Superior temporal gyrus (tissue), 1 donor: ENCODE measurements at regions not wholly inside any gene's neighbourhood (a gene's known extent, or its start where the extent isn't known, plus 50 kb on each side); places are given as distances from the start of the nearest gene placed in this dataset.

ENCODE experiments used
- DNase-seq: peaks from one replicate; pipeline ENCODE4 v3.0.0-alpha.2; 2016; ENCODE audit errors: extremely low spot score

DNA sequence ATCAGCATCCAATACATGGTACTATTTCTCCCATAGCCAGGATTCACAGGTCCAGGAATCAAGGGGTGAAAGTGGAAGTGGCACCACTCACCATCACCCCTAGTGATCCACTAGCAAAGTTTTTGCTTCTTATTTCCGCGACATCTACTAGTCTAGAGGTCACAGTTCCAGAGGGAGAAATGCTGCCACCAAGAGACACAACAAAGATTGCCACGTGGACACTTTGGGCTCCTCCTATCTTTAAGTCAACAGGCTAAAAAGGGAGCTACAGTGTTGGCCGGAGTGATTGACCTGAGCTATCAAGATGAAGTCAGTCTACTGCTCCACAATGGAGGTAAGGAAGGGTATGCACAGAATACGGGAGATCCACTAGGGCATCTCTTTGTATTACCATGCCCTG is 178.2 kb downstream of the AKR1D1 start:
- no peak for DNase-seq

DNA sequence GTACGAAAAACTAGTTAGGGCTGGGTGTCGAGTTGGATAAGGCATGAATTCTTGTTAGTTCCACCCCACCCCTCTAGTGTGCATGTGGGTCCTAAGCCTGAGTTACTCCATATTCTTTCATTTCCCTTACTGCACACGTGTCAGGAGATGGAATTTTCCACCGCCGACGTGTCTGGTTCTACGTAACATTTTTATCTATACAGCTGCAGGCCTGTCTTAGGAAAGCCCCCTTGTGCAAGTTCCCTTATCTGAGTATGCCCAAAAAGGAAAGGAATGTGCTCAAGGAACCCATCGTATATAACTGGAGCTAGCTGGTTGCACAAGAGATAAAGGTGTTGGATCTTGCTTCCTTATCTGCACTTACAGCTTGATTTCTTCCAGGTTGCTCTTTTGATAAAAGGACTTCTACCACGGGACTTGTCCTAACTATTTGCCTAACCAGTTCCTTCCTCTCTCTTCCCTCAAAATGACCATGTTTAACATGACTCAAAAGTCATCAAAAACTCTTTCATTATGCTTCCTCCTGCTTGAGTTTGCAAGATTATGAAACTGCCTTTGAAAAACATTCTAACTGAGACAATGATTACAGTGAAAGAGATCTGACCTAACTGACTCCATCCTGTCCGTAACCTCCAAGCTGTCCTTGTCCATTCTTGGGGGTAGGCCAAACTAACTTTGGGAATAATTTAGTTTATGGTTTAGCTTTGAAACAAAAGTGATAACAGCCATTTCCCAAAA is 181.4 kb downstream of the AKR1D1 start:
- DNase-seq = no peak

GRCh38 chr7:138258197-138258559 is 181.9 kb downstream of the AKR1D1 start:
- no peak for DNase-seq

- no peak for DNase-seq
These were observed 183.4 kb downstream of the AKR1D1 start for GRCh38 chr7:138259675-138260074.

DNA sequence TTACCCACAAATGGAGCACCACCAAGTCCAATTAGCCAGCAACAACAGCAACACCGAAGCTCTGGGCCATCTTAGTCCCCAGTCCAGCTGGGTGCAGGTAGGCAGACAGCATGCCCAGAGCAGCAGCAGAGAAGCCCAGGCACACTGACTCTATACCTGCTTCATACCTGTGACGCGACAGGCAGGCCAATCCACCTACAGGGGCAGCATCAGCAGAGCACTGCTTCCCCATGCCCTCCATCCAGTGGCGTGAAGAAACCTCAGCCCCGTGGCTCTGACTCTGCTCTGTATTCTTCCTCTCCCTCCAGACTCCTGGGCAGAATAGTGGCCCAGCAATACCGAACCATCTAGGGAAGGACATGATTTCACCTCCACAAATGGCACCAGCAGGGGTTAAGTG is 191.7 kb downstream of the AKR1D1 start:
- DNase-seq = no peak

GRCh38 chr7:138276891-138277290 is 183.2 kb upstream of the TRIM24 start:
- DNase-seq = no peak

DNA sequence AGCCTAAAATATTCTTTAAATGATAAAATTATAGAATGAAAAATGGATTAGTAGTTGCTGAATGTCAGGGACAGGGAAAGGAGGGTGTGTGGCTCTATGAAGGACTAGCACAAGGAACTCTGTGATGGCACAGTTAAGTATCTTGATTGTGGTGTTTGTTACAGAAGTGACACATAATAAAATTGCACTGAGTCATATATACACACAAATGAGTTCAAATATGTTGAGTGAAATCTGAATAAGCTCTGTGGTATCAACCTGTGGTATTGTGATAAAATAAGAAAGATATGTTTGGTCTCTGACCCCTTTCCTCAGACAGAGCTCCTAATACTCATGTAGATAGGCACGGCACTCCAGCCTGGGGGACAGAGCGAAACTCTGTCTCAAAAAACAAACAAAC is 181.5 kb upstream of the TRIM24 start:
- DNase-seq = no peak

- DNase-seq = no peak
These were observed 177.1 kb upstream of the TRIM24 start for GRCh38 chr7:138282997-138283396.

- DNase-seq = no peak
These were observed 174.9 kb upstream of the TRIM24 start for GRCh38 chr7:138285129-138285528.

DNA sequence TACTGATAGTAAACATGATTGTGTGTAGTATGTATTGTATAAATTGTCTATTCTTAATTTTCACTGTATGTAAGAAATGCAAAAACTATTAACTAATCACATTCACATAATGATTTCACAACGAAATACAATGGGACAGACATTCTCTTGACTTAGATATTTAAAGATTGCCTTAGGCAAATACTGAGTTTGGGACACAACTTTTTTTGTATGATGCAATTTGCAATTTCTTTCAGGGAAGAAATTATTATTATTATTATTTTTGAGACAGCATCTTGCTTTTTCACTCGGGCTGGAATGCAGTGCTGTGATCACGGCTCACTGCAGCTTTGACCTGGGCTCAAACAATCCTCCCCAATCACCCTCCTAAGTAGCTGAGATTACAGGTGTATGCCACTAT is 173.2 kb upstream of the TRIM24 start:
- no peak for DNase-seq

- DNase-seq = no peak
These were observed 172.5 kb upstream of the TRIM24 start for GRCh38 chr7:138287549-138287948.

GRCh38 chr7:138289082-138289481 is 171.0 kb upstream of the TRIM24 start:
- DNase-seq = no peak

DNA sequence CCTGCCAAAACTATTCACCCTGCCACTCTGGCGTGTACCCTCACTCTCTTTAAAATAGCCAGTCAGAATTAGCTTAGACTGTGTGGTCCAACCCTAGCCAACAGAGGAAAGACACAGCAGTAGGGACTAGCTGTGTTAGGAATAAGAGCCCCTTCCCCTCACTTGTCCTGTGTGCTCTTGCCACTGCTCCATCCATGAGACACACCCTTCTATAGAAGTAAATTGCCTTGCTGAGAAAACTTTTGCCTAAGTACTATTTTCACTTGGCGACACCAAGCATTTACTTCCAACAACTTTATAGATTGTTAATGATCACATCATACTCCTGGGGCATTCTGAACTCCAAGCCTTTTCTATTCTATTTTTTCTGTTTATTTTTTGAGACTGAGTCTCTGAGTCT is 170.2 kb upstream of the TRIM24 start:
- no peak for DNase-seq

DNA sequence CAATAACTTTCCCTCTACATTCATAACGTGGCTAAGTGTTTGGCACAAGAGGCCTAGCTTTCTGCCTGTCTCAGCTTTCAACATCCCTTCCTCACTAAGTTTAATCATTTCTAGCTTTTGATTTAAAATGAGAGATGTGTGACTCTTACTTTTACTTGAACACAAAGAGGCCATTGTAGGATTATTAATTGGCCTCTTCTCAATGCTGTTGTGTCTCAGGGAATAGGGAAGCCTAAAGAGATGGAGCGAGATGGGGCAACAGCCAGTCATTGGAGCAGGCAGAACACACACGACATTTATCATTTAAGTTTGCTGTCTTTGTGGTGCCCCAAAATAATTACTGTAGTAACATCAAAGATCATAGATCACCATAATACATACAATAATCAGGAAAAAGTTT is 167.1 kb upstream of the TRIM24 start:
- no peak for DNase-seq

- no peak for DNase-seq
These were observed 164.9 kb upstream of the TRIM24 start for GRCh38 chr7:138295049-138295637.

- no peak for DNase-seq
These were observed 162.5 kb upstream of the TRIM24 start for GRCh38 chr7:138297526-138297925.

DNA sequence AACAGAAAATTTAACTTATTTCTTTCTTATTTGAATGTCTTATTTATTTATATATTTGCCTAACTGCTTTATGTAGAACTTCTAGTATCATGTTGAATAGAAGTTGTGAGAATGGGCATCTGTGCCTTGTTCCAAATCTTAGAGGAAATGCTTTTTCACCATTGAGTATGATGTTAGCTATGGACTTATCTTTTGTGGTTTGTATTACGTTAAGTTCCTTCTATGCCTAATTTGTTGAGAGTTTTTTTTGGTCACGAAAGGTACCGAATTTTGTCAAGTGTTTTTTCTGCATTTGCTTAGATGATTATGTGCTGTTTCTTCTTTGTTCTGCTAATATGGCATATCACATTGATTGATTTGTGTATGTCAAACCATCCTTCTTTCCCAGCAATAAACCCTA is 161.0 kb upstream of the TRIM24 start:
- no peak for DNase-seq

DNA sequence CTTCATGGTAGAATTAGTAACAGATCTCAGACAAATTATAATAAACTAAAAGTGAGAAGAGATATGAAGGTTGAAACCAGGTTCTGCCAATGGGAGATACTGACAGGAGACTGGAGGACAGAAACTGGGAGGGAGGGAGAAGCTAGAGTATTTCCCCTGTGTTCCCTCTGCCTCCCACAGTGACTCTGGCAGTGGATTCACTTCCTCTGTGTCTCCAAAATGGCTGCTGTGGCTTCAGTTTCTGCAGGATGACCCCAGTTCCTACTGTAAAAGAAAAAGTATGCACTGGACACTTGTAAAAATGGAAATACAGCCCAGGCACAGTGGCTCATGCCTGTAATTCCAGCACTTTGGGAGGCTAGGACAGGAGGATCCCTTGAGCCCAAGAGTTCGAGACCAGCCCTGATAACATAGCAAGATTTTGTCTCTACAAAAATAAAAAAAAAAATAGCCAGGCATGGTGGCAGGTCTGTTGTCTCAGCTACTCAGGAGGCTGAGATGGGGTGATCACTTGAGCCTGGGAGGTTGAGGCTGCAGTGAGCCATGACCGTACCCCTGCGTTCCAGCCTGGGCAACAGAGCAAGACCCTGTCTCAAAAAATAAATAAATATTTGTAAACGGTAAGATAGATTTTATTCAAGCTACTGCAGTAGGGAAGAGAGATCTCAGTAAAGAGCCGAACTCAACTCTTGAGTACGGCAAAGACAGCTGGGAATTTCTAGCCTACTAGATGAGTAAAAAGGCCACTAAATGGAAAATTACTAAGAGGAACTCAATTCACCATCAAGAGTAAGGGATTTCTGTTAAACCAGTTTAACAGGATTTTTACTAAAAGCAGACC is 156.6 kb upstream of the TRIM24 start:
- DNase-seq = no peak

- DNase-seq = no peak
These were observed 156.1 kb upstream of the TRIM24 start for GRCh38 chr7:138304071-138304320.

DNA sequence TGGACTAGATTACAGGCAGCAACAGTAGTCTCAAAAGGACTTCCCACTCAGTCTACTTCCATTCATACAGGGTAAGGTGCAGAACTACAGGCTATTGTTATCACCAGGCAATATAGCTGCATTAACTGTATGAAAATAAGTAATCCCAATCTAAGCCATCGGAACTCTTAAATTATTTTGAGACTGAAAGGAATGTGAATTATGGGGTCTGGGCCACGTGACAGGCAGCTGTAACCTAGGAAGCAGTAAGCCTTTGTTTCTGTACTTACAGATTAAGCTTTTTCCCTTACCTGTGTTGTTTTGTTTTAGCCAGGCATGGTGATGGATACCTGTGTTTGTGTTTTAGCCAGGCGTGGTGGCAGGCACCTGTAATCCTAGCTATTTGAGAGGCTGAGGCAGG is 152.4 kb upstream of the TRIM24 start:
- no peak for DNase-seq

GRCh38 chr7:138308136-138308535 is 151.9 kb upstream of the TRIM24 start:
- no peak for DNase-seq

- DNase-seq = no peak
These were observed 150.9 kb upstream of the TRIM24 start for GRCh38 chr7:138309186-138309585.

GRCh38 chr7:138313829-138314178 is 146.3 kb upstream of the TRIM24 start:
- no peak for DNase-seq
